Testis (tissue), 2 donors: ENCODE measurements at regions not wholly inside any gene's neighbourhood (a gene's known extent, or its start where the extent isn't known, plus 50 kb on each side); places are given as distances from the start of the nearest gene placed in this dataset.

Experiments
- POLR2A ChIP-seq: fragments of 450-650 bp; IDR thresholded peaks from one replicate; pipeline ENCODE4 v1.6.1; 2017; ENCODE audit warnings: antibody characterized with exemption, mild to moderate bottlenecking, moderate library complexity
- TF ChIP-seq, protein P1 (sequence below), 3 experiments: fragments of 450-650 bp in 2 of 3; fragments of 200-600 bp in 1 of 3; sonication (generic) in 1 of 3; IDR thresholded peaks; one replicate each; pipeline ENCODE4 v1.5.1; 2016 to 2019; ENCODE audit warnings: antibody characterized with exemption in 3 of 3, mild to moderate bottlenecking in 2 of 3, moderate library complexity in 1 of 3

DNA sequence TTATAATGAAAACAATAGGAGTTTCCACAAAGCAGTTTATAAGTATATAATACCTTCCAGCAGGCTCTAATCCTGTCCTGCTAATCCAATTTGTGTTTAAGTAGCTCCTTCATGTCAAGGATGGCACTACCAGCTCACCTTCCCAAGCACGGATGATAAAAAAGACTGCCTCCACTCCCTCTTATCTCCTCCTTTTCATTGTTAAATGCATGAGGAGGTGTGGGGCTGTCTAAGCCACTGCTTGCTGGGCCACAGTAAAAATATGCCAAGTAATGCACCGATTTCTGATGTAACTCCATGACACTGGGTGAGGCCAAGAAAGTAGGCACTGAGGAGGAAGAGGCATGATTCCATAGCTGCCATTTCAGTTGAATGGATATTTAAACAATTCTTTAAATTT lies 193.1 kb downstream of the ZIC5 start:
- TF ChIP-seq, protein P1, sequence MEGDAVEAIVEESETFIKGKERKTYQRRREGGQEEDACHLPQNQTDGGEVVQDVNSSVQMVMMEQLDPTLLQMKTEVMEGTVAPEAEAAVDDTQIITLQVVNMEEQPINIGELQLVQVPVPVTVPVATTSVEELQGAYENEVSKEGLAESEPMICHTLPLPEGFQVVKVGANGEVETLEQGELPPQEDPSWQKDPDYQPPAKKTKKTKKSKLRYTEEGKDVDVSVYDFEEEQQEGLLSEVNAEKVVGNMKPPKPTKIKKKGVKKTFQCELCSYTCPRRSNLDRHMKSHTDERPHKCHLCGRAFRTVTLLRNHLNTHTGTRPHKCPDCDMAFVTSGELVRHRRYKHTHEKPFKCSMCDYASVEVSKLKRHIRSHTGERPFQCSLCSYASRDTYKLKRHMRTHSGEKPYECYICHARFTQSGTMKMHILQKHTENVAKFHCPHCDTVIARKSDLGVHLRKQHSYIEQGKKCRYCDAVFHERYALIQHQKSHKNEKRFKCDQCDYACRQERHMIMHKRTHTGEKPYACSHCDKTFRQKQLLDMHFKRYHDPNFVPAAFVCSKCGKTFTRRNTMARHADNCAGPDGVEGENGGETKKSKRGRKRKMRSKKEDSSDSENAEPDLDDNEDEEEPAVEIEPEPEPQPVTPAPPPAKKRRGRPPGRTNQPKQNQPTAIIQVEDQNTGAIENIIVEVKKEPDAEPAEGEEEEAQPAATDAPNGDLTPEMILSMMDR (IDR thresholded peaks at IDR 0.05) = no peak
- TF ChIP-seq POLR2A = no peak
